HCT116 (cell line): ENCODE measurements at regions not wholly inside any gene's neighbourhood (a gene's known extent, or its start where the extent isn't known, plus 50 kb on each side); places are given as distances from the start of the nearest gene placed in this dataset.

Experiments used
- ATAC-seq: fragments of 200-7000 bp; cut with Tn5 transposase; 2 replicates; pipeline ENCODE4 v1.9.1; 2020; ENCODE audit warnings: mild to moderate bottlenecking, moderate library complexity
- BruUV-seq: library from RNA; stranded (reverse); fragments of 400-500 nt; replicated peaks from 2 replicates; lab custom pipeline; 2021; lab: Mats Ljungman, UMichigan
- CTCF ChIA-PET: fragments of 300-600 bp; sonication (Branson Sonifier 250); formaldehyde crosslinking; loops from one replicate; lab custom pipeline; 2021; ENCODE audit warnings: antibody characterized with exemption; lab: Charles Lee
- POLR2A ChIA-PET: fragments of 300-600, 350-600 bp; sonication (Branson Sonifier 250); formaldehyde crosslinking; loops from one replicate; lab custom pipeline; 2021; ENCODE audit warnings: antibody characterized with exemption; lab: Charles Lee
- RAD21 ChIA-PET, 2 experiments: fragments of 300-600 bp; sonication (Branson Sonifier 250); formaldehyde crosslinking; loops; one replicate each; lab custom pipeline; 2023; ENCODE audit warnings: low total read pairs in 2 of 2; ENCODE audit not compliant: uncharacterized antibody in 2 of 2, unreplicated experiment in 2 of 2, low non-redundant PET in 1 of 2; lab: Charles Lee
- DNase-seq: peaks from one replicate; pipeline ENCODE4 v3.0.0-alpha.2; 2010; ENCODE audit warnings: low read depth, low spot score
- H2AFZ ChIP-seq: fragments of 200-600 bp; shearing (Covaris generic), sonication (generic); 2 replicates; pipeline ENCODE4 v1.6.1; 2017; ENCODE audit warnings: low read depth, mixed run types, mixed read lengths, antibody characterized with exemption, low read length; ENCODE audit not compliant: poor library complexity, severe bottlenecking
- H3K27ac ChIP-seq: 2 replicates; pipeline ENCODE4 v1.5.1; 2012; ENCODE audit warnings: low read depth, low read length
- H3K27me3 ChIP-seq: fragments of 200-600 bp; sonication (generic); 2 replicates; pipeline ENCODE4 v1.6.1; 2016; ENCODE audit warnings: mixed run types, low read length, mixed read lengths; ENCODE audit not compliant: insufficient read depth
- H3K36me3 ChIP-seq, 2 experiments: fragments of 200-500 bp in 1 of 2; fragments of 200-600 bp in 1 of 2; sonication (Bioruptor generic) in 1 of 2; sonication (generic) in 1 of 2; 2 replicates each; pipeline versions ENCODE4 v1.5.1 to v1.6.1; 2014 to 2016; ENCODE audit warnings: low read length in 2 of 2, inconsistent platforms in 1 of 2, mixed read lengths in 1 of 2, mixed run types in 1 of 2; ENCODE audit not compliant: insufficient read depth in 2 of 2, control insufficient read depth in 1 of 2
- H3K4me1 ChIP-seq, 2 experiments: fragments of 200-600 bp in 1 of 2; sonication (generic) in 1 of 2; 2 replicates each; pipeline versions ENCODE4 v1.5.1 to v1.6.1; 2012 to 2017; ENCODE audit warnings: low read length in 2 of 2, inconsistent platforms in 1 of 2, mild to moderate bottlenecking in 1 of 2, mixed read lengths in 1 of 2, mixed run types in 1 of 2, moderate library complexity in 1 of 2; ENCODE audit not compliant: insufficient read depth in 2 of 2, control insufficient read depth in 1 of 2
- H3K4me2 ChIP-seq: fragments of 200-600 bp; sonication (generic); 2 replicates; pipeline ENCODE4 v1.6.1; 2017; ENCODE audit warnings: mixed run types, low read length, mixed read lengths
- H3K4me3 ChIP-seq, 2 experiments: fragments of 200-600 bp in 1 of 2; sonication (generic) in 1 of 2; replicated peaks in 1 of 2; 2 replicates each; pipeline ENCODE4 v1.5.1; 2011 to 2016; ENCODE audit warnings: low read length in 2 of 2, control low read depth in 1 of 2, low read depth in 1 of 2, mild to moderate bottlenecking in 1 of 2, mixed read lengths in 1 of 2, mixed run types in 1 of 2
- H3K79me2 ChIP-seq: fragments of 200-600 bp; sonication (generic); 2 replicates; pipeline ENCODE4 v1.6.1; 2017; ENCODE audit warnings: mild to moderate bottlenecking, mixed run types, low read length, moderate library complexity, mixed read lengths; ENCODE audit not compliant: insufficient read depth
- H3K9ac ChIP-seq: fragments of 200-600 bp; sonication (generic); 2 replicates; pipeline ENCODE4 v1.6.1; 2016; ENCODE audit warnings: low read length, mixed read lengths
- H3K9me2 ChIP-seq: fragments of 200-600 bp; sonication (generic), shearing (Covaris generic); 2 replicates; pipeline ENCODE4 v1.6.1; 2017; ENCODE audit warnings: mixed run types, mild to moderate bottlenecking, moderate library complexity; ENCODE audit not compliant: insufficient read depth
- H3K9me3 ChIP-seq, 2 experiments: fragments of 200-500 bp in 1 of 2; fragments of 200-600 bp in 1 of 2; sonication (Bioruptor generic) in 1 of 2; sonication (generic) in 1 of 2; 2 replicates each; pipeline ENCODE4 v1.6.1; 2014 to 2017; ENCODE audit warnings: low read length in 2 of 2, mixed read lengths in 2 of 2, inconsistent platforms in 1 of 2, low read depth in 1 of 2, mild to moderate bottlenecking in 1 of 2, mixed run types in 1 of 2, moderate library complexity in 1 of 2; ENCODE audit not compliant: control insufficient read depth in 1 of 2, insufficient read depth in 1 of 2
- H4K20me1 ChIP-seq: fragments of 200-600 bp; sonication (generic), shearing (Covaris generic); 2 replicates; pipeline ENCODE4 v1.6.1; 2017; ENCODE audit warnings: mixed run types, mild to moderate bottlenecking, moderate library complexity; ENCODE audit not compliant: insufficient read depth
- EGR1 ChIP-seq: IDR thresholded peaks from 2 replicates; pipeline ENCODE4 v1.6.1; 2012; ENCODE audit warnings: low read depth
- ELF1 ChIP-seq: IDR thresholded peaks from 2 replicates; pipeline ENCODE4 v1.6.1; 2012; ENCODE audit warnings: low read depth, borderline replicate concordance
- JUND ChIP-seq: IDR thresholded peaks from 2 replicates; pipeline ENCODE4 v1.6.1; 2012
- POLR2A ChIP-seq: IDR thresholded peaks from 2 replicates; pipeline ENCODE4 v1.7.0; 2011; ENCODE audit warnings: borderline replicate concordance; ENCODE audit not compliant: insufficient read depth, insufficient read length; ENCODE audit errors: extremely low read depth
- POLR2AphosphoS5 ChIP-seq: IDR thresholded peaks from 2 replicates; pipeline ENCODE4 v1.6.1; 2011; ENCODE audit warnings: mild to moderate bottlenecking, low read depth, low read length, moderate library complexity
- RAD21 ChIP-seq: IDR thresholded peaks from 2 replicates; pipeline ENCODE4 v1.6.1; 2012; ENCODE audit warnings: low read depth, mild to moderate bottlenecking
- SRF ChIP-seq: IDR thresholded peaks from 2 replicates; pipeline ENCODE4 v1.6.1; 2012; ENCODE audit warnings: low read depth
- TCF7L2 ChIP-seq: IDR thresholded peaks from 2 replicates; pipeline ENCODE4 v1.7.0; 2011; ENCODE audit warnings: borderline replicate concordance, inconsistent platforms; ENCODE audit not compliant: insufficient read depth, insufficient read length; ENCODE audit errors: extremely low read depth
- YY1 ChIP-seq: IDR thresholded peaks from 2 replicates; pipeline ENCODE4 v1.6.1; 2011; ENCODE audit warnings: low read length, low read depth, moderate library complexity, mild to moderate bottlenecking; ENCODE audit not compliant: insufficient replicate concordance; ENCODE audit errors: extremely low read depth
- ZFX ChIP-seq: fragments of 450-650 bp; IDR thresholded peaks from 2 replicates; pipeline ENCODE4 v1.6.1; 2017
- intact Hi-C: fragments of 100-400 bp; cut with micrococcal nuclease; formaldehyde crosslinking; loops from 2 replicates; pipeline ENCODE4 v1.10.0; 2022
- TF ChIP-seq, protein P1 (sequence below), 3 experiments: fragments of 200-600 bp in 1 of 3; sonication (generic) in 1 of 3; IDR thresholded peaks in 2 of 3; conservative IDR thresholded peaks in 1 of 3; 2 replicates each; pipeline ENCODE4 v1.5.1; 2012 to 2017; ENCODE audit warnings: low read depth in 2 of 3, low read length in 2 of 3, antibody characterized with exemption in 1 of 3, borderline replicate concordance in 1 of 3, control low read depth in 1 of 3, mild to moderate bottlenecking in 1 of 3, mixed read lengths in 1 of 3, mixed run types in 1 of 3, moderate library complexity in 1 of 3; ENCODE audit not compliant: insufficient read depth in 1 of 3
- TF ChIP-seq, protein P2 (sequence below): IDR thresholded peaks from 2 replicates; pipeline ENCODE4 v1.6.1; 2011; ENCODE audit warnings: mild to moderate bottlenecking, low read length, moderate library complexity; ENCODE audit not compliant: insufficient replicate concordance; ENCODE audit errors: extremely low read depth
- TF ChIP-seq, protein P3 (sequence below): IDR thresholded peaks from 2 replicates; pipeline ENCODE4 v1.6.1; 2012; ENCODE audit warnings: low read depth
- TF ChIP-seq, protein P4 (sequence below): IDR thresholded peaks from 2 replicates; pipeline ENCODE4 v1.6.1; 2012

DNA sequence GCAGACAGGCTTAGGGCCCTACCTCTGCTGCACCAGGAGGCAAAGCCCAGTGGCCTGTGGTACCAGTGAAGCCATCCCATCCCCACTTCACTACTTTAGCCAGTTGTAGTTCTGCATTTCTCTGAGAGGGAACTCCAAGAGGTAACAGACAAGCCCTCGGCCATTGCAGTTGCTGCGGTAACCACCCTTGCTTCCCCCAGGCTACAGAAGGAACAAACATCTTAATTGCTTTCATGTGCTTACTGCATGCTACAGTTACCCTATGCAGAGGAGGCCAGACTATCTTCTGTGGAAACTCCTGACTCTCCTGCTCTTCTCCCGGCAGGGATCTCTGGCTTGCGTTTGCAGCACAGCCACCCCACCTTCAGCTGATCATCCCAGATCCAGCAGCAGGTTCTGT is 67.8 kb downstream of the SPIN4 start:
- intact Hi-C loops, result no loop called here
- no peaks in the 10 kb centered on the region for H3K9me3 ChIP-seq
- ChIA-PET CTCF (no interaction called here), RAD21 (no interaction called here), POLR2A (no interaction called here)
- ATAC-seq (no peak), DNase-seq (no peak)
- BruUV-seq, result no TSS peak
- no peaks in the 10 kb centered on the region for H3K79me2 ChIP-seq
- no peak for TF ChIP-seq EGR1
- TF ChIP-seq, protein P1, sequence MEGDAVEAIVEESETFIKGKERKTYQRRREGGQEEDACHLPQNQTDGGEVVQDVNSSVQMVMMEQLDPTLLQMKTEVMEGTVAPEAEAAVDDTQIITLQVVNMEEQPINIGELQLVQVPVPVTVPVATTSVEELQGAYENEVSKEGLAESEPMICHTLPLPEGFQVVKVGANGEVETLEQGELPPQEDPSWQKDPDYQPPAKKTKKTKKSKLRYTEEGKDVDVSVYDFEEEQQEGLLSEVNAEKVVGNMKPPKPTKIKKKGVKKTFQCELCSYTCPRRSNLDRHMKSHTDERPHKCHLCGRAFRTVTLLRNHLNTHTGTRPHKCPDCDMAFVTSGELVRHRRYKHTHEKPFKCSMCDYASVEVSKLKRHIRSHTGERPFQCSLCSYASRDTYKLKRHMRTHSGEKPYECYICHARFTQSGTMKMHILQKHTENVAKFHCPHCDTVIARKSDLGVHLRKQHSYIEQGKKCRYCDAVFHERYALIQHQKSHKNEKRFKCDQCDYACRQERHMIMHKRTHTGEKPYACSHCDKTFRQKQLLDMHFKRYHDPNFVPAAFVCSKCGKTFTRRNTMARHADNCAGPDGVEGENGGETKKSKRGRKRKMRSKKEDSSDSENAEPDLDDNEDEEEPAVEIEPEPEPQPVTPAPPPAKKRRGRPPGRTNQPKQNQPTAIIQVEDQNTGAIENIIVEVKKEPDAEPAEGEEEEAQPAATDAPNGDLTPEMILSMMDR (IDR thresholded peaks at IDR 0.05 in 2 of 3, conservative IDR thresholded peaks at IDR 0.05 in 1 of 3; ENCODE audit: borderline replicate concordance in 1 of 3, insufficient read depth in 1 of 3, low read depth in 2 of 3, low read length in 2 of 3), result no peak
- TF ChIP-seq, protein P2, sequence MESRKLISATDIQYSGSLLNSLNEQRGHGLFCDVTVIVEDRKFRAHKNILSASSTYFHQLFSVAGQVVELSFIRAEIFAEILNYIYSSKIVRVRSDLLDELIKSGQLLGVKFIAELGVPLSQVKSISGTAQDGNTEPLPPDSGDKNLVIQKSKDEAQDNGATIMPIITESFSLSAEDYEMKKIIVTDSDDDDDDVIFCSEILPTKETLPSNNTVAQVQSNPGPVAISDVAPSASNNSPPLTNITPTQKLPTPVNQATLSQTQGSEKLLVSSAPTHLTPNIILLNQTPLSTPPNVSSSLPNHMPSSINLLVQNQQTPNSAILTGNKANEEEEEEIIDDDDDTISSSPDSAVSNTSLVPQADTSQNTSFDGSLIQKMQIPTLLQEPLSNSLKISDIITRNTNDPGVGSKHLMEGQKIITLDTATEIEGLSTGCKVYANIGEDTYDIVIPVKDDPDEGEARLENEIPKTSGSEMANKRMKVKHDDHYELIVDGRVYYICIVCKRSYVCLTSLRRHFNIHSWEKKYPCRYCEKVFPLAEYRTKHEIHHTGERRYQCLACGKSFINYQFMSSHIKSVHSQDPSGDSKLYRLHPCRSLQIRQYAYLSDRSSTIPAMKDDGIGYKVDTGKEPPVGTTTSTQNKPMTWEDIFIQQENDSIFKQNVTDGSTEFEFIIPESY, result no peak
- no peak for TF ChIP-seq ELF1
- H3K27ac ChIP-seq, result no peak overlapping the region
- no peak overlapping the region for H3K4me3 ChIP-seq
- no peak overlapping the region for H3K4me2 ChIP-seq
- no peaks in the 10 kb centered on the region for H3K4me1 ChIP-seq
- no peaks in the 10 kb centered on the region for H3K9me2 ChIP-seq
- H2AFZ ChIP-seq, result no peak overlapping the region
- H3K36me3 ChIP-seq, result no peaks in the 10 kb centered on the region
- H3K27me3 ChIP-seq, result no peaks in the 10 kb centered on the region
- no peaks in the 10 kb centered on the region for H4K20me1 ChIP-seq
- H3K9ac ChIP-seq, result no peak overlapping the region

DNA sequence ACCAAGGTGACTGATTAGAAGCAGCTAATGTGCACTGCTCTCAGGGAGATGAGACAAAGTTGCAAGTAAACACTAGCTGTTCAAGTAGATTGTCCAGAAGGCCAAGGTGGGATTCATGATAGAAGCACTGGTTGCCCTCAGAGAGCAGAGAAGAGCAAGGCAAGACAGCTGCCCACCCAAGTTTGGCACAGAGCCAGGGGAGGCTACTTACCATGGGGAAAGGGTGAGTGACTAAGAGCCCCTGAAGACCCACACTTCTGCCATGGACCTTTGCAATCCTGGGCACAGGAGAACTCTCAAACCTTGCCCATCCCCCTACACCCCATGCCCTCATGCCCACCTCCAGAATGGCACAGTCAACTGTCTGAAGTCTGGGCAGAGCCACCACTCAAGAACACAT is 68.3 kb downstream of the SPIN4 start:
- Histone ChIP-seq H3K27ac (no peak overlapping the region), H2AFZ (no peak overlapping the region)
- RAD21 ChIA-PET, result no interaction called here
- TF ChIP-seq, protein P3, sequence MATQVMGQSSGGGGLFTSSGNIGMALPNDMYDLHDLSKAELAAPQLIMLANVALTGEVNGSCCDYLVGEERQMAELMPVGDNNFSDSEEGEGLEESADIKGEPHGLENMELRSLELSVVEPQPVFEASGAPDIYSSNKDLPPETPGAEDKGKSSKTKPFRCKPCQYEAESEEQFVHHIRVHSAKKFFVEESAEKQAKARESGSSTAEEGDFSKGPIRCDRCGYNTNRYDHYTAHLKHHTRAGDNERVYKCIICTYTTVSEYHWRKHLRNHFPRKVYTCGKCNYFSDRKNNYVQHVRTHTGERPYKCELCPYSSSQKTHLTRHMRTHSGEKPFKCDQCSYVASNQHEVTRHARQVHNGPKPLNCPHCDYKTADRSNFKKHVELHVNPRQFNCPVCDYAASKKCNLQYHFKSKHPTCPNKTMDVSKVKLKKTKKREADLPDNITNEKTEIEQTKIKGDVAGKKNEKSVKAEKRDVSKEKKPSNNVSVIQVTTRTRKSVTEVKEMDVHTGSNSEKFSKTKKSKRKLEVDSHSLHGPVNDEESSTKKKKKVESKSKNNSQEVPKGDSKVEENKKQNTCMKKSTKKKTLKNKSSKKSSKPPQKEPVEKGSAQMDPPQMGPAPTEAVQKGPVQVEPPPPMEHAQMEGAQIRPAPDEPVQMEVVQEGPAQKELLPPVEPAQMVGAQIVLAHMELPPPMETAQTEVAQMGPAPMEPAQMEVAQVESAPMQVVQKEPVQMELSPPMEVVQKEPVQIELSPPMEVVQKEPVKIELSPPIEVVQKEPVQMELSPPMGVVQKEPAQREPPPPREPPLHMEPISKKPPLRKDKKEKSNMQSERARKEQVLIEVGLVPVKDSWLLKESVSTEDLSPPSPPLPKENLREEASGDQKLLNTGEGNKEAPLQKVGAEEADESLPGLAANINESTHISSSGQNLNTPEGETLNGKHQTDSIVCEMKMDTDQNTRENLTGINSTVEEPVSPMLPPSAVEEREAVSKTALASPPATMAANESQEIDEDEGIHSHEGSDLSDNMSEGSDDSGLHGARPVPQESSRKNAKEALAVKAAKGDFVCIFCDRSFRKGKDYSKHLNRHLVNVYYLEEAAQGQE, result no peak
- TF ChIP-seq TCF7L2, result no peak
- TF ChIP-seq POLR2AphosphoS5, result no peak
- no peak for TF ChIP-seq JUND
- TF ChIP-seq SRF, result no peak
- TF ChIP-seq, protein P4, sequence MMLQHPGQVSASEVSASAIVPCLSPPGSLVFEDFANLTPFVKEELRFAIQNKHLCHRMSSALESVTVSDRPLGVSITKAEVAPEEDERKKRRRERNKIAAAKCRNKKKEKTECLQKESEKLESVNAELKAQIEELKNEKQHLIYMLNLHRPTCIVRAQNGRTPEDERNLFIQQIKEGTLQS, result no peak
- TF ChIP-seq ZFX, result no peak
- no peak for TF ChIP-seq RAD21
- TF ChIP-seq POLR2A, result no peak
- TF ChIP-seq YY1, result no peak

More for the DNA sequence above, 68.3 kb downstream of the SPIN4 start:
- intact Hi-C loops, result no loop called here
- Histone ChIP-seq H3K79me2 (no peaks in the 10 kb centered on the region), H3K4me2 (no peak overlapping the region), H3K4me3 (no peak overlapping the region), H3K36me3 (no peaks in the 10 kb centered on the region), H4K20me1 (no peaks in the 10 kb centered on the region), H3K9me2 (no peaks in the 10 kb centered on the region), H3K4me1 (no peaks in the 10 kb centered on the region), H3K9ac (no peak overlapping the region), H3K27me3 (no peaks in the 10 kb centered on the region), H3K9me3 (no peaks in the 10 kb centered on the region)
- no TSS peak for BruUV-seq
- ChIA-PET POLR2A (no interaction called here), CTCF (no interaction called here)
- ATAC-seq (no peak), DNase-seq (no peak)
